Adrenal gland (tissue), 5 donors: ENCODE measurements at regions not wholly inside any gene's neighbourhood (a gene's known extent, or its start where the extent isn't known, plus 50 kb on each side); places are given as distances from the start of the nearest gene placed in this dataset.

ENCODE experiments used
- CTCF ChIP-seq, 6 experiments: fragments of 450-650 bp in 4 of 6; fragments of 200-600 bp in 2 of 6; sonication (generic) in 1 of 6; IDR thresholded peaks; 1 replicate in 5 of 6; 2 replicates in 1 of 6; pipeline versions ENCODE4 v1.5.1 to v1.8.0; 2016 to 2021; ENCODE audit warnings: antibody characterized with exemption in 6 of 6, mild to moderate bottlenecking in 2 of 6, moderate library complexity in 1 of 6
- POLR2A ChIP-seq, 2 donors: fragments of 450-650 bp; IDR thresholded peaks; one replicate each; pipeline ENCODE4 v1.6.1; 2017; ENCODE audit warnings: antibody characterized with exemption in 2 of 2, mild to moderate bottlenecking in 2 of 2, moderate library complexity in 1 of 2
- donor health status: DM: no; HTN: no; CAD: no.

- TF ChIP-seq CTCF (IDR thresholded peaks at IDR 0.05) = no peak
- TF ChIP-seq POLR2A (IDR thresholded peaks at IDR 0.05) = no peak
These were observed 168.9 kb upstream of the PUM3 start for GRCh38 chr9:3012842-3013241.
